ENCODE measurements at regions not wholly inside any gene's neighbourhood (a gene's known extent, or its start where the extent isn't known, plus 50 kb on each side); places are given as distances from the start of the nearest gene placed in this dataset.

DNA sequence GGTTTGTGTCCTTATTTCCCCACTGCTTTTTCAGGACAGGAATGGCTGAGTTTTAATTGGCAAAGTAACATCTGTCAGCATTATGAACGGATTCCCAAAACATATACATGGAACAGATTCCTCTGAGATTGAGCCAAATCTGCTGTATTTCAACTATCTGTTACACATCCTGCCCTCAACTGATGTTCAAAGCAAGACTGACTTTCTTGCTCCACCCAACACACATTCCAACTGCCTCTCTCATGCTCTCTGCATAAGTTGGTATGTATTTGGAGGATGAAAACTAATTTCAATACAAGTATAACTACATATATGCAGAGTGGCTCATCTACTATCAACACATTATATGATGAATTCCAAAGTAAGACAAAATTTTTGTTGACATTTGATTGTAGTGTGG lies 342.2 kb downstream of the GATA3 start:
- TF ChIP-seq GATA2 (IDR thresholded peaks at IDR 0.05; ENCODE audit: low read depth, low read length) (no peak), GATA3 (IDR thresholded peaks at IDR 0.05; ENCODE audit: low read depth, low read length) (no peak)

DNA sequence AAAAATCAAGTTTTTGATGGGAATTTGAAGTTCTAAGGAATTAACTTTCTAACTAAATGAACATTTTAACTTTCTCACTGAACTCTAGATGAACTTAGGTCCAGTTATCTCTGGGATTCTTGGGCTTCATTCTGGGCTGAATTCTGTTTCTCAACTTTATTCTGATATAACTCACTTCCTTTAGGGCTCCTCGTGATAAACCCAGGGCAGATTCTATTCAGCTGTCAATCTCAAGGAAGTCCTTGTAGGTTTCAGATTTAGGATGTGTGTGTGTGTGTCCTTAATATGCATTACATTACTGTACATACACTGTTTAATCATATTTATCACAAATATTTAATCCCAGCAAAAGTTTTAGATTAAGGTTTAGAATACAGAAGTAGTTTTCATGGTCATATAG lies 344.3 kb downstream of the GATA3 start:
- TF ChIP-seq GATA3 (IDR thresholded peaks at IDR 0.05; ENCODE audit: low read depth, low read length): no peak
- no peak for TF ChIP-seq GATA2 (IDR thresholded peaks at IDR 0.05; ENCODE audit: low read depth, low read length)

DNA sequence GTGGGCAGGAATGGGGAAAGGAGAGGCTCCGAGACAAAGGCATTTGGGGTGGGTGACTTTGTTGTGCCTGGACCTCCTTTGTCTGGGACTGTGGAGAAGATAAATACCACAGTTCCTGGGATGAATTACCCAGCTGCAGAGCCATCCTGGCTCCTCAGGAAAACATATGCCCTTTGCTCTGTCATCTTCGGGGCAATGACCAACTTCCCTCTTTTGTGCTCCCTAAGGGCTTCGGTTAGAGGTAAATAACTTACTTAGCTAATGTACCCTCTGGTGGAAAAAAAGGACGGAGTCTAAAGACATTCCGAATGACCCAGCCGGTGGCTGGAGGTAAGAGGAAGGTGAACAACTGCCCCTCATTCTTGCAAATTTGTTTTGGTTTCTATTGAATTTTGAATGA lies 345.7 kb downstream of the GATA3 start:
- TF ChIP-seq GATA2 (IDR thresholded peaks at IDR 0.05; ENCODE audit: low read depth, low read length) (no peak), GATA3 (IDR thresholded peaks at IDR 0.05; ENCODE audit: low read depth, low read length) (no peak)

DNA sequence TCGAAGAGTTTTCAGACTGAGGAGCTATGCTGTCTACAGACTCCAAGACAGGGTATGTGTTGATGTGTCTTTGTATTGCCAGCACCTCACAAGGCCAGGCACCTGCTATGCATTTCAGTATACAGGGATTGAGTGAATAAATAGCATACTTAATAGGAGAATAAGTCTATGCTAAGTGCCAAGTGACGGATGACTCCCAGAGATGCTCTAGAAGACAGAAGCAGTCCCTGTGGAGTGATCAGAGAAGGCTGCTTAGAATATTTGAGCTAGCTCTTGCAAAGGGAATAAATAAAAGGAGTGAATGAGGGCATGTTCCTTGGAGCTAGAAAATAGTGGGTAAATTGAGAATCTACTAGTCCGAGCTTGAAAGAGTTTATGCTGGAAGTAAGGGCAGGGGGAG lies 346.4 kb downstream of the GATA3 start:
- TF ChIP-seq GATA2 (IDR thresholded peaks at IDR 0.05; ENCODE audit: low read depth, low read length) (no peak), GATA3 (IDR thresholded peaks at IDR 0.05; ENCODE audit: low read depth, low read length) (no peak)

DNA sequence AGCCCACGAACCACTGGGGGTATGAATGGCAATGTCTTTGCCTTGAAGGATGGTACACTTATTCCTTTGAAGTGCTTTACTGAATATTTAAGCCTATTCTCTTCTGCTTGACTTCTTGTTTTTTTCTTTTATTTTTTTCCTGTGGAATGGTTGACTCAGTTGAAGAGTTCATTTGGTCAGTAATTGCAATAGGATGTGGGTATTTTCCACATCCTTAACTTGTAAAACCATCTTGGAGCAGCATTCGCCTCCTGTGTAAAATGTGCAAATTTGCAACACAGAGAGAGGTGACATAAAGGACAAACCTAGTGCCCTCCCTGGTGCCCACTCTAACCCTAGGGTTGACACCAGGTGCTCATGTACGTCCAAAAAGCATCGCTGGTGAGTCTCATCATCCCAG lies 347.0 kb downstream of the GATA3 start:
- TF ChIP-seq GATA3 (IDR thresholded peaks at IDR 0.05; ENCODE audit: low read depth, low read length): no peak
- no peak for TF ChIP-seq GATA2 (IDR thresholded peaks at IDR 0.05; ENCODE audit: low read depth, low read length)

DNA sequence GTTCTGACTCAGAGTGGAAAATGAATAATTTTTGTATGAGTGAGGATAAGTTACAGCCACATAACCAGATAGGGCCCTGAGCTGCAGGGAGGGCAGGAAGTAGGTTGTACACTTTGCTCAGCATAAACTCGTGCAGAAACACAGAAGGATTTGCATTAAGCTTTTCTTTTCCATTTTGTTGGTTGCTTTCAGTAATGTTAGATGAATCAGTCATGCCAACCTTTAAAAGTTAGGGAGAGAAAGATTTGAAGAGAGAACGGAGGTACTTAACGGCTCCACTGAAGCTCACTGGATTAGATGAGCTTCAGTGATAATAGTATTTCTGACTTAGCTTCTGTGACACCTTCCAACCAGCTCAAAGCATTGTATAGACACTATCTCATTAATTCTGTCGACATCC lies 348.1 kb downstream of the GATA3 start:
- TF ChIP-seq GATA3 (IDR thresholded peaks at IDR 0.05; ENCODE audit: low read depth, low read length) (no peak), GATA2 (IDR thresholded peaks at IDR 0.05; ENCODE audit: low read depth, low read length) (no peak)

DNA sequence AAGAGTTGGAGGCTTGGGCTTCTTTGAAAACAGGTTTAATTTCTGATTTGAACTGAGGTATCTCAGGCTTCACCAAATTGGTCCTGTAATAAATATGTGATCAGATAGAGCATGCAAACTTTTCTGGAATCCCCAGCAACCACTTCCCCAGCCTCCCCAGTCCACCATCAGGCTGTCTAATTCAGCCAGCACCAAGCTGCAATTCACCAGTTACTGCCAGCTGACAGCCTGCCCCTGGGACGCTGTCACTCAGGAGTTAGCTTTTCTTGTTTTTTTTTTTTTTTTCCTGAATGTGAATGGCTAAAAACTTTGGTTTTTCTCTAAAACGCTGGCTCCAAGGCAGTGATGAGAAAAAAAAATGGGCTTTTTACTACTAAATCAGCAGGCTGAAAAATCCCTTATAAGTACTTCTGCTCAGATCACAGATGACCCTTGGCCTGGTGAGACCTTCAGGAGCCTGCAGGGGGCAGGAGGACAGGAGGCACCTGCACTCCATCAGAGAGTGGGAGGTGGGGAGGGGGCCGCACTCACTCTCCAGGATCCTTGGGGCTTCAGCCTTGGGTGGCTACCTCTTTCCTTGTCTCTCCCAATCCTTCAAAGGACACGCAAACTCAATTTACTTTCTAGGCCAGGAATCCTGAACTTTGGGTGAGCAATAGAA lies 349.4 kb downstream of the GATA3 start:
- no peak for TF ChIP-seq GATA3 (IDR thresholded peaks at IDR 0.05; ENCODE audit: low read depth, low read length)
- TF ChIP-seq GATA2 (IDR thresholded peaks at IDR 0.05; ENCODE audit: low read depth, low read length): no peak

DNA sequence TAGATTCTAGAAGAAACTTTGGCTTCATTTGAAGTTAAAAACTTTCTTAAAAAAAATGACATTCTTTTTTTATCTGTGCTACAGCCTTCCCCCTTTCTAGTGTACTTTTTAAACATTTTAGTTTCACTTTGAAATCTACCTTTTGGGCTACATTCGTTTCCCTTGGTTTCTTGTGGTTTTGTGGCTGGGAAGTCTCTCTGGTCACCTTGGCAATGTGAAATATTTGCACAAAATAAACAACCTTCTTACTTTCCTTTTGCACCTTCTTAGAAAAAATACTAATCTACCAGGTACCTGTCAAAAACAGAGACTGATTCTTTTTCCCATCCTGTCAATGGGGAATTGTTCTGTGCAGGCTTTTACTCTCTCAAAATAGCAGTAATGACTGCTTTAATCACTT lies 350.2 kb downstream of the GATA3 start:
- TF ChIP-seq GATA2 (IDR thresholded peaks at IDR 0.05; ENCODE audit: low read depth, low read length) (no peak), GATA3 (IDR thresholded peaks at IDR 0.05; ENCODE audit: low read depth, low read length) (no peak)

DNA sequence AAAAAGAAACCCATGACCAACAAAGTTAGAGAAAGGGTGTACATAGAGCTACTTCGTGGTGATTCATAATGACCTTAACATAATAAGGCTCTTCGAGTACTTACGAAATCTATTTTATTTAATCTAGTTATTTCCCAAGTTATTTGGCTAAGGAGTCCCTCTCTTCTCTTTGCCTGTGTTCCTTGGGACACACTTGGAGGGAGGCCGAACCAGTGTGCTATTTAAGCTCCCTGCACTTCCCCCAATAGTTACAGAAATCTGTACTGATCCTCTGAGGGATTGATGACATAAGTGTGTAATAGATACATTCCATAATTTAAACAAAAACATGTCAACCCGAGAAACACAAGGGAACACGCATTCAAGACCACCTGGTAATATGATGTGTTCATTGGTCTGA lies 351.1 kb downstream of the GATA3 start:
- TF ChIP-seq GATA2 (IDR thresholded peaks at IDR 0.05; ENCODE audit: low read depth, low read length): no peak
- TF ChIP-seq GATA3 (IDR thresholded peaks at IDR 0.05; ENCODE audit: low read depth, low read length): no peak

DNA sequence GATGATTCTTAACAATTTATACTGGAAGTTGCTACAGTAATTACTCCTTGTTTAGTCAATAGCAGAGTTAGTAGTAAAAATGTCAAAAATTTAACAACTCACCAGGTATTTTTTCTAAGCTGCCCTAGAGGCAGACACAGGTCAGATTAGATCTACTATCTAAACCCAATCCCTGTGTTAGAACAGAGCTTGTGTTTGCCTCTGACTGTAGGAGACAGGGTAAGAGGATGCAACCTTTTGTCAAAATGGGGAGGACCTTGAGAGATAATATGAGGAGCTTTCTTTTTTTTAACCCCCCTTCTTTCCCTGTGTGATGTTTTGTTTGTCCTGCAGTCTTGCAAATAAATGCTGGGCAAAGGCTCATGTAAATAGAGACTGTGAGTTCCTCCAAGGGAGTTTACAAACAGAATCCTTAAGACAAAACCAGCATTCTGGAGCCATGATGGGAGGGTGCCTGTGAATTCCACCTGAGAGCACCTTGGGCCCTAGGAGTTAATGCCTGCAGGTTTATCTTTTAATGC lies 353.1 kb downstream of the GATA3 start:
- TF ChIP-seq GATA3 (IDR thresholded peaks at IDR 0.05; ENCODE audit: low read depth, low read length) (no peak), GATA2 (IDR thresholded peaks at IDR 0.05; ENCODE audit: low read depth, low read length) (peak; percentile 31; the same call in 1 of the 2 replicates)

DNA sequence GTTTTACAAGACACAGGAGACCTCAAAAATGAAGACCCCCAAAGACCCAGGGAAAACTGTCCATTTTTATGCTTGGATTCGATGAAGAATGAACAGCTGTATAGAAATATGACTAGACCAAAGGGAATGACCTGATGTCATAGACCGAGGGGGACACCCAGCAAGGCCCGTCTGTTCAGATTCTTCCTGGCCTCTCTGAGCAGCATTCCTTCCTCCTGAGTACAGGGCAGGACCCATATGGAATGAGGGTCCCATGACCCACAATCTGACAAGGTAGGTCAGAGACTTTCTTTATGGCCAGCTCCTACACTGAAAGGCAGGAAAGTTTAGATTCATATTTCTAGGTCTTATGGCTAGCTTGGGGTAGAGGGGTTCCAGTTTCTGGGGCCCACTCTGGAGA lies 356.0 kb downstream of the GATA3 start:
- TF ChIP-seq GATA3 (IDR thresholded peaks at IDR 0.05; ENCODE audit: low read depth, low read length) (no peak), GATA2 (IDR thresholded peaks at IDR 0.05; ENCODE audit: low read depth, low read length) (no peak)

DNA sequence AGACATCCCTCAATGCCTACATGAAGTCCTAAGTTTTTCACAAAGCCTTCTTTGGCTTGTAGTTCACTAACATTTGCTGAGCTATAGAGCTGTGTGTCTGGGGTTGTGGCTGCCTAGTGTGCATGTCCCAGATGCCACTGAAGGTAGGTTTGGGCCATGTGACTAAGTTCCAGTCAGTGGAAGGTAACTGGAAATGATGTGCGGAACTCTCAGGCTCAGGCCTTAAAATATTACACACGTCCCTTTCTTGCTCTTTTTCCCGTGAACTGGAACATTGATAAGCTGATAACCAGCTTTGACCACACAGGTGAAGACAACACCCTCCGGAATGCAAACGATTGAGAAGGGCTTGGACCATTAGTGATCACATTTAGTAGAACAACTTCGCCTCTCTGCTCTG lies 358.1 kb downstream of the GATA3 start:
- TF ChIP-seq GATA3 (IDR thresholded peaks at IDR 0.05; ENCODE audit: low read depth, low read length) (no peak), GATA2 (IDR thresholded peaks at IDR 0.05; ENCODE audit: low read depth, low read length) (no peak)

DNA sequence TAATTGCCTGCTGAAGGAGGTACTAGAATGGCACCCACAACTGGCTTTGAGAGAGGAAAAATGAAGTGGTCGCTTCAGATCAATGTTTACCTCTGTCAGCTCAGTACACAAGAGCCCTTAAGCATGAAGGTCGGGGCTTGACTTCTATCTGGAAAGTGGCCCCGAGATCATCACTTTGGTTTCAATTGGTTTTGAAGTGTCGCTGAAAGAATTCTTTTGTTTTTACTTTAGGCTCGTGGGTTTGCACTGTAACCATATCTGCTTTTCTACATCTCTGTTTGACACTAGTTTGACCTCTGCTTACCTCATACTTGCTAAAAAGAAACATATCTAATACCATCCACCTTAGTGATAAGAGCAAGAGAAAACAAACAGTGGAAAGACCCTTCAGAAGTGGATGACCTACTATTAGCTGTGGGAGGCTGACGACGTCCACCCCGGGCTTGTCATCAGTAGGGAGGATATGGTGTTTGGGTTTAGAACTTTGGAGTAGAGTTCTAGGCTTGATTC lies 361.8 kb downstream of the GATA3 start:
- no peak for TF ChIP-seq GATA2 (IDR thresholded peaks at IDR 0.05; ENCODE audit: low read depth, low read length)

DNA sequence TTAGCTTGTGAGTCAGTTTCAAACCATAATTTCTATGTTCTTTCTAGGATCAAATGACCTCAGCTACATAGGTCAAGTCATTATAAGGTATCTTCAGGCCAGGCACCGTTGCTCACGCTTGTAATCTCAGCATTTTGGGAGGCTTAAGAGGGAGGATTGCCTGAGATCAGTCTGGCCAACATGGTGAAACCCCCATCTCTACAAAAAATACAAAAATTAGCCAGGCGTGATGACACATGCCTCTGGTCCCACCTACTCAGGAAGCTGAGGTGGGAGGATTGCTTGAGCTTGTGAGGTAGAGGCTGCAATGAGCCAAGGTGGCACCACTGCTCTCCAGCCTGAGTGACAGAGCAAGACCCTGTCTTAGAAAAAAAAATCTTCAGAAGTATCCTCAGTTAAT lies 362.3 kb downstream of the GATA3 start:
- no peak for TF ChIP-seq GATA2 (IDR thresholded peaks at IDR 0.05; ENCODE audit: low read depth, low read length)
- no peak for TF ChIP-seq GATA3 (IDR thresholded peaks at IDR 0.05; ENCODE audit: low read depth, low read length)

DNA sequence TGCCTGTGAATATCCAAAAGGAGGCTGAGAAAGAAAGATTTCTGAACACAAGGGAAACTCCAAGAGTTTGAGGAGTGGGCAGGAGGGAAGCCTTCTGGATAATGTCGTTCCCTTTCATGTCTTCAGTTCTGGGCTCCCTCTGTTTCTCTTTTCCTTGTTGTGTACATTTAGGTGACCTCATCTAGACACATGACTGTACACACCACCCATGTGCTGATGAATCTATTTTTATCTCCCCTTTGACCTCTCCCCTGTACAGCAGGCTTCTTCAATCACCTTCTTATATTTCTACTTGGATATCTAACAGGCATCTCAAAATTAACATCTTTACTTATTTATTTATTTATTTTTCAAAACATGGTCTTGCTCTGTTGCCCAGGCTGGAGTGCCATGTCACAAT lies 363.1 kb downstream of the GATA3 start:
- no peak for TF ChIP-seq GATA2 (IDR thresholded peaks at IDR 0.05; ENCODE audit: low read depth, low read length)
- no peak for TF ChIP-seq GATA3 (IDR thresholded peaks at IDR 0.05; ENCODE audit: low read depth, low read length)

DNA sequence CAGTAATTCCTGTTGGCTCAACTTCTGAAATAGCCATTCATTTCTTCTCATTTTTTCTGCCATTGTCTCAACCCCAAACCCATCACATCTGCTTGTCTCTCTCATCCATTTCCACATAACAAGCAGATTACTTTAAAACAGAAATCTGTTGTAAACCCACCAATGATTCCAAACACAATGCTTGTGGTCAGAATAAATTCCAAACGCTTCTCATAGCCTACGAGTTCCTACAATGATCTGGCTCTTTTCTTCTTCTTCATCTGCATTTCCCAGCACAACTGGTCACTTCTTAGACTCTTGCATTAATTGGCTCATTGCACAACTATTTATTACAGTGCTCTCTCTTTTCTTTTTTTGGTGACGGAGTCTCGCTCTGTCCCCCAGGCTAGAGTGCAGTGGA lies 364.1 kb downstream of the GATA3 start:
- TF ChIP-seq GATA2 (IDR thresholded peaks at IDR 0.05; ENCODE audit: low read depth, low read length): no peak
- TF ChIP-seq GATA3 (IDR thresholded peaks at IDR 0.05; ENCODE audit: low read depth, low read length): no peak

All from SH-SY5Y (cell line).